ENCODE measurements at regions not wholly inside any gene's neighbourhood (a gene's known extent, or its start where the extent isn't known, plus 50 kb on each side); places are given as distances from the start of the nearest gene placed in this dataset.

GRCh38 chr17:13793951-13794350 lies 192.2 kb upstream of the HS3ST3A1 start:
- H3K4me3 ChIP-seq (ENCODE audit: low read depth, low read length): no peak overlapping the region
- TF ChIP-seq CTCF (conservative IDR thresholded peaks at IDR 0.05; ENCODE audit: low read depth, low read length): no peak
- no peak for DNase-seq (ENCODE audit: low read depth)

- no peak for TF ChIP-seq CTCF (conservative IDR thresholded peaks at IDR 0.05; ENCODE audit: low read depth, low read length)
- H3K4me3 ChIP-seq (ENCODE audit: low read depth, low read length): no peak overlapping the region
- no peak for DNase-seq (ENCODE audit: low read depth)
Measured at GRCh38 chr17:13797863-13798262, 196.1 kb upstream of the HS3ST3A1 start.

GRCh38 chr17:13806092-13806491 lies 204.4 kb upstream of the HS3ST3A1 start:
- DNase-seq (ENCODE audit: low read depth): no peak
- no peak overlapping the region for H3K4me3 ChIP-seq (ENCODE audit: low read depth, low read length)
- no peak for TF ChIP-seq CTCF (conservative IDR thresholded peaks at IDR 0.05; ENCODE audit: low read depth, low read length)

GRCh38 chr17:13807103-13807502 lies 205.4 kb upstream of the HS3ST3A1 start:
- no peak for TF ChIP-seq CTCF (conservative IDR thresholded peaks at IDR 0.05; ENCODE audit: low read depth, low read length)
- no peak overlapping the region for H3K4me3 ChIP-seq (ENCODE audit: low read depth, low read length)
- no peak for DNase-seq (ENCODE audit: low read depth)

- H3K4me3 ChIP-seq (ENCODE audit: low read depth, low read length): no peak overlapping the region
- no peak for DNase-seq (ENCODE audit: low read depth)
- no peak for TF ChIP-seq CTCF (conservative IDR thresholded peaks at IDR 0.05; ENCODE audit: low read depth, low read length)
Measured at GRCh38 chr17:13812350-13812749, 210.6 kb upstream of the HS3ST3A1 start.

GRCh38 chr17:13813347-13814240 lies 211.9 kb upstream of the HS3ST3A1 start:
- no peak for TF ChIP-seq CTCF (conservative IDR thresholded peaks at IDR 0.05; ENCODE audit: low read depth, low read length)
- H3K4me3 ChIP-seq (ENCODE audit: low read depth, low read length): no peak overlapping the region
- DNase-seq (ENCODE audit: low read depth): no peak

GRCh38 chr17:13822700-13823099 lies 221.0 kb upstream of the HS3ST3A1 start:
- TF ChIP-seq CTCF (conservative IDR thresholded peaks at IDR 0.05; ENCODE audit: low read depth, low read length): no peak
- no peak overlapping the region for H3K4me3 ChIP-seq (ENCODE audit: low read depth, low read length)
- DNase-seq (ENCODE audit: low read depth): no peak

Measured in choroid plexus epithelial cell (primary cell).